ENCODE measurements at regions not wholly inside any gene's neighbourhood (a gene's known extent, or its start where the extent isn't known, plus 50 kb on each side); places are given as distances from the start of the nearest gene placed in this dataset.

GRCh38 chr2:64243081-64244036, 99.1 kb upstream of the PELI1 start:
- Mint-ChIP-seq H3K27ac (no peak overlapping the region), H3K9me3 (no peaks in the 10 kb centered on the region), H3K36me3 (ENCODE audit: low read depth) (peaks cover 35% of the 10 kb centered on the region), H3K4me1 (peaks cover 35% of the 10 kb centered on the region), H3K27me3 (ENCODE audit: insufficient read depth, low read depth, poor library complexity) (no peaks in the 10 kb centered on the region), H3K4me3 (no peak overlapping the region)
- H3F3A ChIP-seq (replicated peaks; ENCODE audit: low read depth): no peaks in the 10 kb centered on the region
- no peak overlapping the region for H3K4me3 ChIP-seq
- no peak for DNase-seq (ENCODE audit: low spot score)
- H3K27ac ChIP-seq (ENCODE audit: low read depth): no peak overlapping the region
- H3K79me2 ChIP-seq (replicated peaks; ENCODE audit: insufficient read depth): peaks cover 6% of the 10 kb centered on the region
- no peak for ATAC-seq
- H3K36me3 ChIP-seq (ENCODE audit: insufficient read depth): no peaks in the 10 kb centered on the region
- TF ChIP-seq ZNF331 (CRISPR knock-in tag; IDR thresholded peaks at IDR 0.05; ENCODE audit: low read depth) (no peak), JUNB (IDR thresholded peaks at IDR 0.05; ENCODE audit: unreplicated experiment) (no peak), REST (IDR thresholded peaks at IDR 0.05; ENCODE audit: unreplicated experiment) (no peak), CTCF (conservative IDR thresholded peaks at IDR 0.05; ENCODE audit: low read depth in 2 of 2) (no peak), EZH2phosphoT487 (IDR thresholded peaks at IDR 0.05; ENCODE audit: unreplicated experiment) (no peak), NANOG (IDR thresholded peaks at IDR 0.05; ENCODE audit: borderline replicate concordance) (no peak), STAT1 (IDR thresholded peaks at IDR 0.05; ENCODE audit: unreplicated experiment) (no peak), CREB1 (CRISPR knock-in tag; IDR thresholded peaks at IDR 0.05; ENCODE audit: low read depth) (no peak), POLR2AphosphoS5 (IDR thresholded peaks at IDR 0.05; ENCODE audit: low read depth) (no peak)
- H3K4me1 ChIP-seq (ENCODE audit: insufficient read depth): peaks cover 33% of the 10 kb centered on the region
- H3K27me3 ChIP-seq (ENCODE audit: insufficient read depth): no peaks in the 10 kb centered on the region
- no peaks in the 10 kb centered on the region for H3K9me2 ChIP-seq (ENCODE audit: insufficient read depth)
- no peak overlapping the region for H2AFZ ChIP-seq
- no peaks in the 10 kb centered on the region for H4K20me1 ChIP-seq (replicated peaks; ENCODE audit: insufficient read depth)
- H3K4me2 ChIP-seq: no peak overlapping the region

DNA sequence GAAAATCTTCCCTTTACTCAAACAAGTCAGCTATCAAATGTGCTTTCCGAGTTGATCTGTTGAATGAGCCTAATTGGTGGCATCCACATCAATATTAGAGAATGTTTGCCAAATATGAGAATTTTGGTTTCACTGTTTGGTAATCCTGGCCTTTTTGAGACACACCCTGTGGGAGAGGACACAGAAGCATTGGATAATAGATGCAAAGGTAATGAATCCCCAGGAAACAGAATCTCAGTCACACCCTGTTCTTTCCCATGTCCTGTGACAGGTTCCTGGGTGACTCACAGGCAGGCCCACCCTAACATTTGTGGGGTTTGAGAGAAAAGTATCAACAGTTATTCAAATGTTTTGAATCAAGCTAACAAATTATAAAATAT, 99.8 kb upstream of the PELI1 start:
- peaks cover 31% of the 10 kb centered on the region for H3K4me1 Mint-ChIP-seq
- no peak overlapping the region for H3K4me3 Mint-ChIP-seq
- no peaks in the 10 kb centered on the region for H3K9me2 ChIP-seq (ENCODE audit: insufficient read depth)
- ATAC-seq (no peak), DNase-seq (ENCODE audit: low spot score) (no peak)
- H2AFZ ChIP-seq: no peak overlapping the region
- H3K4me1 ChIP-seq (ENCODE audit: insufficient read depth): peaks cover 31% of the 10 kb centered on the region
- no peak overlapping the region for H3K4me2 ChIP-seq
- H3K27me3 Mint-ChIP-seq (ENCODE audit: insufficient read depth, low read depth, poor library complexity): no peaks in the 10 kb centered on the region
- no peaks in the 10 kb centered on the region for H4K20me1 ChIP-seq (replicated peaks; ENCODE audit: insufficient read depth)
- no peaks in the 10 kb centered on the region for H3K9me3 Mint-ChIP-seq
- H3K4me3 ChIP-seq: no peak overlapping the region
- no peaks in the 10 kb centered on the region for H3F3A ChIP-seq (replicated peaks; ENCODE audit: low read depth)
- TF ChIP-seq ZNF114 (CRISPR knock-in tag; IDR thresholded peaks at IDR 0.05): no peak
- no peak for TF ChIP-seq CTCF (conservative IDR thresholded peaks at IDR 0.05; ENCODE audit: low read depth in 2 of 2)
- TF ChIP-seq REST (IDR thresholded peaks at IDR 0.05; ENCODE audit: unreplicated experiment): no peak
- TF ChIP-seq ETS1 (IDR thresholded peaks at IDR 0.05): no peak
- no peak for TF ChIP-seq JUNB (IDR thresholded peaks at IDR 0.05; ENCODE audit: unreplicated experiment)
- H3K79me2 ChIP-seq (replicated peaks; ENCODE audit: insufficient read depth): peaks cover 11% of the 10 kb centered on the region
- peaks cover 41% of the 10 kb centered on the region for H3K36me3 Mint-ChIP-seq (ENCODE audit: low read depth)
- no peaks in the 10 kb centered on the region for H3K36me3 ChIP-seq (ENCODE audit: insufficient read depth)
- no peak overlapping the region for H3K27ac Mint-ChIP-seq
- H3K27ac ChIP-seq (ENCODE audit: low read depth): no peak overlapping the region
- no peaks in the 10 kb centered on the region for H3K27me3 ChIP-seq (ENCODE audit: insufficient read depth)

All from GM23338 (cell line).